ENCODE measurements at regions not wholly inside any gene's neighbourhood (a gene's known extent, or its start where the extent isn't known, plus 50 kb on each side); places are given as distances from the start of the nearest gene placed in this dataset.

DNA sequence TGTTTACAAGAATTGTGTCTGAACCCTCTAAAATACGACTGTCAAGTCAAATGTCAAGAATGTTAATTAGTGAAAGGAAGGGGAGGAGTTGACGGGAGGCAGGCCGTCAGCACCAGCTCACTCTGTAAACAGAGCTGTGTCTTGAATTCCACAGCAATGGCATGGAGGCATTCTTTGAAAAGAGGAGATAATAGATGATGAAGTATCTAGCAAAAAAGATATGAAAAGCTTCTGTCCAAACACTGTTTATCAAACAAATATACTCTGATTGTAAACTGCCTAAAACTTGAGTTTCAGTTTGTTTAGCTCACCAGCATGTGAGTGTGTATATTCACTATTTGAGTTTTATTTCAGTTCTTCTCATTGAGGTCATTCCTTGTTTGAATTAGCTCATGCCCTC lies 94.7 kb upstream of the CDC42EP3 start:
- H2AFZ ChIP-seq (ENCODE audit: low read depth, low read length): no peak overlapping the region
- no peaks in the 10 kb centered on the region for H3K9me3 ChIP-seq (ENCODE audit: low read length)
- H3K4me3 ChIP-seq (ENCODE audit: low read length): no peak overlapping the region
- no peaks in the 10 kb centered on the region for H3K27me3 ChIP-seq (ENCODE audit: insufficient read depth, low read depth, low read length)
- H3K79me2 ChIP-seq (replicated peaks; ENCODE audit: insufficient read depth, low read length): no peaks in the 10 kb centered on the region
- no peak overlapping the region for H3K4me2 ChIP-seq (ENCODE audit: low read length)
- no peaks in the 10 kb centered on the region for H3K9me2 ChIP-seq (ENCODE audit: insufficient read depth, low read length)
- no peaks in the 10 kb centered on the region for H3F3A ChIP-seq (ENCODE audit: insufficient read depth, low read length, poor library complexity, severe bottlenecking)
- TF ChIP-seq MXI1 (conservative IDR thresholded peaks at IDR 0.05; ENCODE audit: poor library complexity, severe bottlenecking): no peak
- TF ChIP-seq POLR2AphosphoS5 (IDR thresholded peaks at IDR 0.05): no peak
- no peak for TF ChIP-seq CTCF (IDR thresholded peaks at IDR 0.05; ENCODE audit: poor library complexity, severe bottlenecking)
- TF ChIP-seq EP300 (conservative IDR thresholded peaks at IDR 0.05; ENCODE audit: poor library complexity, severe bottlenecking): no peak
- no peak for TF ChIP-seq EZH2 (IDR thresholded peaks at IDR 0.05; ENCODE audit: borderline replicate concordance, insufficient read depth, low read length, poor library complexity, severe bottlenecking)
- no peak for TF ChIP-seq TAF1 (IDR thresholded peaks at IDR 0.05; ENCODE audit: low read depth)
- no peak for TF ChIP-seq SMC3 (conservative IDR thresholded peaks at IDR 0.05; ENCODE audit: poor library complexity)
- no peak for TF ChIP-seq RAD21 (conservative IDR thresholded peaks at IDR 0.05)
- no peak for TF ChIP-seq REST (IDR thresholded peaks at IDR 0.05; ENCODE audit: borderline replicate concordance)
- no peak overlapping the region for H3K27ac ChIP-seq (ENCODE audit: low read length)
- H4K20me1 ChIP-seq (ENCODE audit: insufficient read depth): no peaks in the 10 kb centered on the region
- no peak overlapping the region for H3K9ac ChIP-seq (ENCODE audit: low read length)
- no peaks in the 10 kb centered on the region for H3K36me3 ChIP-seq (ENCODE audit: insufficient read depth, low read length)

- H4K20me1 ChIP-seq (ENCODE audit: insufficient read depth): no peaks in the 10 kb centered on the region
- H2AFZ ChIP-seq (ENCODE audit: low read depth, low read length): no peak overlapping the region
- H3K9me3 ChIP-seq (ENCODE audit: low read length): no peaks in the 10 kb centered on the region
- H3F3A ChIP-seq (ENCODE audit: insufficient read depth, low read length, poor library complexity, severe bottlenecking): no peaks in the 10 kb centered on the region
- H3K27ac ChIP-seq (ENCODE audit: low read length): no peak overlapping the region
- H3K79me2 ChIP-seq (replicated peaks; ENCODE audit: insufficient read depth, low read length): no peaks in the 10 kb centered on the region
- no peaks in the 10 kb centered on the region for H3K27me3 ChIP-seq (ENCODE audit: insufficient read depth, low read depth, low read length)
- H3K9me2 ChIP-seq (ENCODE audit: insufficient read depth, low read length): no peaks in the 10 kb centered on the region
- H3K36me3 ChIP-seq (ENCODE audit: insufficient read depth, low read length): no peaks in the 10 kb centered on the region
- H3K9ac ChIP-seq (ENCODE audit: low read length): no peak overlapping the region
- no peak overlapping the region for H3K4me3 ChIP-seq (ENCODE audit: low read length)
- H3K4me2 ChIP-seq (ENCODE audit: low read length): no peak overlapping the region
- no peak for TF ChIP-seq REST (IDR thresholded peaks at IDR 0.05; ENCODE audit: borderline replicate concordance)
- no peak for TF ChIP-seq POLR2AphosphoS5 (IDR thresholded peaks at IDR 0.05)
- TF ChIP-seq EZH2 (IDR thresholded peaks at IDR 0.05; ENCODE audit: borderline replicate concordance, insufficient read depth, low read length, poor library complexity, severe bottlenecking): no peak
- TF ChIP-seq CTCF (IDR thresholded peaks at IDR 0.05; ENCODE audit: poor library complexity, severe bottlenecking): no peak
- no peak for TF ChIP-seq SMC3 (conservative IDR thresholded peaks at IDR 0.05; ENCODE audit: poor library complexity)
- TF ChIP-seq TAF1 (IDR thresholded peaks at IDR 0.05; ENCODE audit: low read depth): no peak
- no peak for TF ChIP-seq MXI1 (conservative IDR thresholded peaks at IDR 0.05; ENCODE audit: poor library complexity, severe bottlenecking)
- TF ChIP-seq EP300 (conservative IDR thresholded peaks at IDR 0.05; ENCODE audit: poor library complexity, severe bottlenecking): no peak
- TF ChIP-seq RAD21 (conservative IDR thresholded peaks at IDR 0.05): no peak
Measured at GRCh38 chr2:37767046-37767445, 95.6 kb upstream of the CDC42EP3 start.

Data from neural cell (in vitro differentiated cells).